CD4-positive, alpha-beta memory T cell (primary cell): ENCODE measurements at regions not wholly inside any gene's neighbourhood (a gene's known extent, or its start where the extent isn't known, plus 50 kb on each side); places are given as distances from the start of the nearest gene placed in this dataset.

Source experiments
- CTCF ChIA-PET: fragments of 350-600 bp; sonication (Branson Sonifier 250); formaldehyde crosslinking; loops from one replicate; lab custom pipeline; 2021; ENCODE audit warnings: inconsistent platforms; ENCODE audit not compliant: partially characterized antibody; lab: Charles Lee
- POLR2A ChIA-PET: fragments of 350-600 bp; sonication (Branson Sonifier 250); formaldehyde crosslinking; loops from one replicate; lab custom pipeline; 2021; ENCODE audit not compliant: partially characterized antibody; lab: Charles Lee
- DNase-seq, 5 donors: peaks; one replicate each; pipeline versions ENCODE4 v3.0.0 to v3.0.0-alpha.2; 2020 to 2022; ENCODE audit warnings: mixed read lengths in 1 of 5
- H3K27ac ChIP-seq: one replicate; pipeline ENCODE4 v1.7.0; 2013; ENCODE audit warnings: low read depth, low read length
- H3K27me3 ChIP-seq: 2 replicates; pipeline ENCODE4 v1.7.0; 2013; ENCODE audit warnings: mild to moderate bottlenecking, low read length, moderate library complexity; ENCODE audit not compliant: insufficient read depth
- H3K36me3 ChIP-seq: 2 replicates; pipeline ENCODE4 v1.7.0; 2013; ENCODE audit warnings: mild to moderate bottlenecking, low read length, moderate library complexity; ENCODE audit not compliant: insufficient read depth
- H3K4me1 ChIP-seq: 2 replicates; pipeline ENCODE4 v1.7.0; 2013; ENCODE audit warnings: mild to moderate bottlenecking, low read length, moderate library complexity; ENCODE audit not compliant: insufficient read depth
- H3K4me3 ChIP-seq, 2 donors: one replicate each; pipeline ENCODE4 v1.7.0; 2013; ENCODE audit warnings: low read length in 2 of 2, mild to moderate bottlenecking in 1 of 2
- H3K9me3 ChIP-seq, 2 donors: one replicate each; pipeline ENCODE4 v1.7.0; 2013; ENCODE audit warnings: low read length in 2 of 2, control low read depth in 1 of 2; ENCODE audit not compliant: control insufficient read depth in 1 of 2
- H3K27ac Mint-ChIP-seq, 7 donors: one replicate each; pipeline ENCODE4 v1.8.0; 2020 to 2021; ENCODE audit warnings: mixed read lengths in 7 of 7, mild to moderate bottlenecking in 6 of 7, inconsistent platforms in 3 of 7, moderate library complexity in 3 of 7
- H3K27me3 Mint-ChIP-seq, 2 donors: one replicate each; pipeline ENCODE4 v1.8.0; 2020 to 2021; ENCODE audit warnings: mixed read lengths in 2 of 2
- H3K36me3 Mint-ChIP-seq, 2 donors: one replicate each; pipeline ENCODE4 v1.8.0; 2020 to 2021; ENCODE audit warnings: mixed read lengths in 2 of 2, inconsistent platforms in 1 of 2, mild to moderate bottlenecking in 1 of 2
- H3K4me1 Mint-ChIP-seq, 4 donors: one replicate each; pipeline ENCODE4 v1.8.0; 2020 to 2021; ENCODE audit warnings: mixed read lengths in 4 of 4, mild to moderate bottlenecking in 1 of 4
- H3K4me3 Mint-ChIP-seq, 8 donors: one replicate each; pipeline ENCODE4 v1.8.0; 2020 to 2021; ENCODE audit warnings: mixed read lengths in 8 of 8, mild to moderate bottlenecking in 7 of 8, moderate library complexity in 6 of 8, inconsistent platforms in 3 of 8
- H3K9me3 Mint-ChIP-seq, 8 donors: one replicate each; pipeline ENCODE4 v1.8.0; 2020 to 2021; ENCODE audit warnings: mixed read lengths in 8 of 8, mild to moderate bottlenecking in 5 of 8, inconsistent platforms in 3 of 8, moderate library complexity in 1 of 8
- intact Hi-C: fragments of 100-400 bp; cut with micrococcal nuclease; formaldehyde crosslinking; loops from one replicate; pipeline ENCODE4 v1.15.1; 2023

- ChIA-PET CTCF (interaction anchor here (0.6 to 3.0 kb wide), 34 partner anchors 8 to 239 kb away, joined by 3 to 39 read pairs (median 5); partner anchors contain the start of gene PRKCQ), POLR2A (interaction anchor here (0.6 to 2.5 kb wide), 7 partner anchors 37 to 118 kb away, joined by 3 to 38 read pairs (median 5); partner anchors contain the start of gene PRKCQ)
- peaks cover 12 to 30% (median 17%) of the 10 kb centered on the region in 4 donors for H3K4me1 Mint-ChIP-seq
- Histone ChIP-seq H3K27ac (no peak overlapping the region), H3K4me3 (no peak overlapping the region), H3K4me1 (peaks cover 23% of the 10 kb centered on the region), H3K9me3 (no peaks in the 10 kb centered on the region), H3K36me3 (no peaks in the 10 kb centered on the region), H3K27me3 (no peaks in the 10 kb centered on the region)
- peak overlapping the region in 3 of 7 donors; percentile 4 to 75 (median 72) for H3K27ac Mint-ChIP-seq
- H3K36me3 Mint-ChIP-seq, result no peaks in the 10 kb centered on the region
- H3K4me3 Mint-ChIP-seq, result no peak overlapping the region
- intact Hi-C loops, result loop anchor here (1.0 to 5.0 kb wide), 5 partner anchors 36 to 203 kb away; partner anchors contain the start of gene PRKCQ
- H3K27me3 Mint-ChIP-seq, result no peaks in the 10 kb centered on the region
- peak; percentile 61 to 72 (median 65) for DNase-seq
- no peaks in the 10 kb centered on the region for H3K9me3 Mint-ChIP-seq
Observed at GRCh38 chr10:6647811-6648526, 67.9 kb upstream of the PRKCQ start.

GRCh38 chr10:6643962-6644361 lies 63.9 kb upstream of the PRKCQ start:
- H3K36me3 ChIP-seq, result no peaks in the 10 kb centered on the region
- ChIA-PET POLR2A (interaction anchor here (0.6 to 2.0 kb wide), 11 partner anchors 51 to 204 kb away, joined by 3 to 13 read pairs (median 3); partner anchors contain the start of gene PRKCQ), CTCF (interaction anchor here (0.8 to 3.8 kb wide), 10 partner anchors 27 to 242 kb away, joined by 3 to 19 read pairs (median 3); no protein-coding TSS in a partner anchor)
- no peaks in the 10 kb centered on the region for H3K27me3 Mint-ChIP-seq
- H3K36me3 Mint-ChIP-seq, result no peaks in the 10 kb centered on the region
- no peaks in the 10 kb centered on the region for H3K27me3 ChIP-seq
- H3K27ac Mint-ChIP-seq, result peak overlapping the region; percentile 28 to 78 (median 47)
- peaks cover 0 to 2% (median 0%) of the 10 kb centered on the region in 8 donors for H3K9me3 Mint-ChIP-seq
- H3K4me1 ChIP-seq, result peaks cover 31% of the 10 kb centered on the region
- intact Hi-C loops, result no loop called here
- no peak for DNase-seq
- H3K9me3 ChIP-seq, result no peaks in the 10 kb centered on the region
- H3K4me3 Mint-ChIP-seq, result no peak overlapping the region
- H3K27ac ChIP-seq, result no peak overlapping the region
- no peak overlapping the region for H3K4me3 ChIP-seq
- H3K4me1 Mint-ChIP-seq, result peaks cover 18 to 39% (median 24%) of the 10 kb centered on the region in 4 donors

DNA sequence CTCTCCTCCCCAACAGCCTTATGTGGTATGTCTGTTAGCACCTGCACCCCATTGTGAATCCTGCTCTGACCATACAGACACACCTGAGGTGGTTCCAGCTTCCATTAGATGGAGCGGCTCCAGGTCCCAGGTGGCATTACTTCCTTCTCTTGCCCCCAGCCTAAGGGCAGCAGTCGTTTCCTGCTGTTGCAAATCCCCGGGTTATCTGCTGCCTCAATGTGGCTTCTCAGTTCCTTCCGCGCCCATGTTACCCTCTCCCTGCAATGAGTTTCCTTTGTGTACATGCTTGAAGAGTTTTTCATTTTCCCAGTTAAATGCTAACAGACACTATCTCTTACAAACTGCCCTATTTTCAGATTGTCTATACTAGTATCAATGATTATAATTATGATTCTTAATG lies 62.8 kb upstream of the PRKCQ start:
- Histone ChIP-seq H3K4me1 (peaks cover 27% of the 10 kb centered on the region), H3K27me3 (no peaks in the 10 kb centered on the region), H3K27ac (no peak overlapping the region), H3K4me3 (no peak overlapping the region), H3K9me3 (no peaks in the 10 kb centered on the region), H3K36me3 (no peaks in the 10 kb centered on the region)
- Mint-ChIP-seq H3K4me1 (peaks cover 18 to 36% (median 25%) of the 10 kb centered on the region in 4 donors), H3K36me3 (peaks cover 0 to 3% of the 10 kb centered on the region in 2 donors), H3K9me3 (peaks cover 0 to 2% (median 0%) of the 10 kb centered on the region in 8 donors), H3K4me3 (peak overlapping the region in 5 of 8 donors; percentile 20 to 50 (median 32)), H3K27me3 (no peaks in the 10 kb centered on the region), H3K27ac (peak overlapping the region in 5 of 7 donors; percentile 12 to 59 (median 40))
- intact Hi-C loops, result no loop called here
- no peak for DNase-seq
- POLR2A ChIA-PET, result interaction anchor here (0.8 to 2.0 kb wide), 9 partner anchors 16 to 203 kb away, joined by 3 to 13 read pairs (median 4); no protein-coding TSS in a partner anchor
- CTCF ChIA-PET, result interaction anchor here (1.1 to 3.8 kb wide), 5 partner anchors 28 to 227 kb away, joined by 3 to 19 read pairs (median 6); no protein-coding TSS in a partner anchor

DNA sequence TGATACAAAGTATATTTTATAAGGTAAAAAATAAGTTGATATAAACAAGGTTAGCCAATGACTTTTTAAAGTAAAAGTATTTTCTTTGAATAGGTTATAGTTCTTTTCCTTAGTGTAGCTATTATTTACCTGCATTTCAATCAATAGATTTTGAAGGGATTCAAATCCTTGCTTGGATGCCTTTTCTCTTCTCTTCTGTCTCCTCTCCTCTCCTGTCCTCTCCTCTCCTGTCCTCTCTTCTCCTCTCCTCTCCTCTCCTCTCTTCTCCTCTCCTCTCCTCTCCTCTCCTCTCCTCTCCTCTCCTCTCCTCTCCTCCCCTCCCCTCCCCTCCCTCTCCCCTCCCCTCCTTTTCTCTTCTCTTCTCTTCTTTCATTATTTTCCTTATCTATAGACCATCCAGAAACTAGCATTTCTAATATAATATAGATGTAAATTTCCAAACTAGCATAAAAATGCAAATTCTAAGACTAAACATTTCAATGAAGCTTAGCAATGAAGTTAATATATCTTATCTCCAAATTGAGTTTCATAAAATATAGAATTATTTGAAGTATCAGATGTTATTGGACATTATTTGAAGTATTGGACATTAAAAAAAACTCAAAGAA lies 60.5 kb upstream of the PRKCQ start:
- CTCF ChIA-PET, result interaction anchor here (1.4 kb wide), 2 partner anchors 8 to 60 kb away, joined by 3 to 4 read pairs; no protein-coding TSS in a partner anchor
- intact Hi-C loops, result no loop called here

DNA sequence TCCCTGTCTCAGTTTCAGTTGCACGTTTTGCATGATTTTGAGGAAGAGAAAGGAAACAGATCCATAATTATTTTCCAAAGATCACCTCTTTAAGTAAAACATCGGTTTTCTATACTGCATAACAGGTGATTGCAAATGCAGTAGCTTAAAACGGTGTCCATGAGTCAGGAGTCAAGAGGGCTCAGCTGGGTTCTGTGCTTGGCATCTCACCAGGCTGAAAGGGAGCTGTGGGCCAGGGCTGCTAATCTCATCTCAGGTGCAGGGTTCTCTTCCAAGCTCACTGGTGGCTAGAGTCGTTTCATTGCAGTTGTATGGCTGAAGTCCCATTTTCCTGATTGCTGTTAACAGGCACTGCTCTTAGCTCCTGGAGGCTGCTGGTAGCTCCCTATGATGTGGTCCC lies 57.0 kb upstream of the PRKCQ start:
- Mint-ChIP-seq H3K36me3 (peaks cover 0 to 7% of the 10 kb centered on the region in 2 donors), H3K27me3 (no peaks in the 10 kb centered on the region), H3K4me1 (peaks cover 4 to 22% (median 12%) of the 10 kb centered on the region in 4 donors), H3K27ac (peak overlapping the region in 1 of 7 donors; percentile 11), H3K9me3 (peaks cover 0 to 2% (median 0%) of the 10 kb centered on the region in 8 donors), H3K4me3 (peak overlapping the region in 1 of 8 donors; percentile 10)
- Histone ChIP-seq H3K4me1 (no peaks in the 10 kb centered on the region), H3K9me3 (no peaks in the 10 kb centered on the region), H3K36me3 (no peaks in the 10 kb centered on the region), H3K27ac (no peak overlapping the region), H3K27me3 (no peaks in the 10 kb centered on the region), H3K4me3 (no peak overlapping the region)
- intact Hi-C loops, result no loop called here
- DNase-seq, result no peak
- CTCF ChIA-PET, result interaction anchor here (0.8 to 2.2 kb wide), 4 partner anchors 11 to 190 kb away, joined by 3 to 8 read pairs (median 3); no protein-coding TSS in a partner anchor
- POLR2A ChIA-PET, result interaction anchor here (1.0 to 1.4 kb wide), 2 partner anchors 55 to 56 kb away, joined by 3 to 4 read pairs; no protein-coding TSS in a partner anchor

More for the DNA sequence above, 60.5 kb upstream of the PRKCQ start:
- H3K4me1 ChIP-seq, result peaks cover 23% of the 10 kb centered on the region
- no peaks in the 10 kb centered on the region for H3K27me3 ChIP-seq
- Mint-ChIP-seq H3K27me3 (no peaks in the 10 kb centered on the region), H3K27ac (no peak overlapping the region), H3K4me3 (no peak overlapping the region), H3K9me3 (peaks cover 0 to 2% (median 0%) of the 10 kb centered on the region in 8 donors), H3K4me1 (peaks cover 21 to 34% (median 31%) of the 10 kb centered on the region in 4 donors), H3K36me3 (peaks cover 0 to 7% of the 10 kb centered on the region in 2 donors)
- POLR2A ChIA-PET, result interaction anchor here (0.5 kb wide), 1 partner anchor 25 kb away, joined by 3 read pairs; no protein-coding TSS in a partner anchor
- H3K36me3 ChIP-seq, result no peaks in the 10 kb centered on the region
- H3K4me3 ChIP-seq, result no peak overlapping the region
- no peak for DNase-seq
- no peaks in the 10 kb centered on the region for H3K9me3 ChIP-seq
- no peak overlapping the region for H3K27ac ChIP-seq

- peaks cover 4 to 22% (median 12%) of the 10 kb centered on the region in 4 donors for H3K4me1 Mint-ChIP-seq
- no peak overlapping the region for H3K4me3 Mint-ChIP-seq
- peak overlapping the region in 2 of 7 donors; percentile 16 to 38 for H3K27ac Mint-ChIP-seq
- H3K9me3 Mint-ChIP-seq, result peaks cover 0 to 2% (median 0%) of the 10 kb centered on the region in 8 donors
- ChIA-PET POLR2A (no interaction called here), CTCF (interaction anchor here (0.6 kb wide), 1 partner anchor 48 kb away, joined by 3 read pairs; no protein-coding TSS in a partner anchor)
- no peaks in the 10 kb centered on the region for H3K27me3 Mint-ChIP-seq
- peaks cover 0 to 7% of the 10 kb centered on the region in 2 donors for H3K36me3 Mint-ChIP-seq
- intact Hi-C loops, result no loop called here
- Histone ChIP-seq H3K9me3 (no peaks in the 10 kb centered on the region), H3K27me3 (no peaks in the 10 kb centered on the region), H3K4me3 (no peak overlapping the region), H3K27ac (no peak overlapping the region), H3K4me1 (no peaks in the 10 kb centered on the region), H3K36me3 (no peaks in the 10 kb centered on the region)
- no peak for DNase-seq
Observed at GRCh38 chr10:6635784-6636183, 55.7 kb upstream of the PRKCQ start.
